ENCODE measurements at regions not wholly inside any gene's neighbourhood (a gene's known extent, or its start where the extent isn't known, plus 50 kb on each side); places are given as distances from the start of the nearest gene placed in this dataset.
"Not testable (repeated sequence)": the region's sequence is repeated elsewhere in the genome, so short reads cannot be mapped to it uniquely, and the experiment has no call there.

DNA sequence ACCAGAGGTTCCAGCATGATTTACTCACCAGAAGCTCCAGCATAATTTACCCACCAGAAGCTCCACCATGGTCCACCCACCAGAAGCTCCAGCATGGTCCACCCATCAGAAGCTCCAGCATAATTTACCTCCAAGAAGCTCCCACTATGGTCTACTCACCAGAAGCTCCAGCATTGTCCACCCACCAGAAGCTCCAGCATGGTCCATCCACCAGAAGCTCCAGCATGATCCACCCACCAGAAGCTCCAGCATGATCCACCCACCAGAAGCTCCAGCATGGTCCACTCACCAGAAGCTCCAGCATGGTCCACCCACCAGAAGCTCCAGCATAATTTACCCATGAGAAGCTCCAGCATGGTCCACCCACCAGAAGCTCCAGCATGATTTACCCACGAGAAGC lies 4490.7 kb upstream of the OR11H1 start:
- H3K4me3 ChIP-seq (replicated peaks in 1 of 3; ENCODE audit: low read depth in 2 of 3, low read length in 3 of 3); H3K27me3 Mint-ChIP-seq (ENCODE audit: low read depth in 3 of 3); H3K4me1 Mint-ChIP-seq; H3K9ac ChIP-seq (ENCODE audit: insufficient read depth, low read length, poor library complexity, severe bottlenecking); H2AFZ ChIP-seq (ENCODE audit: insufficient read depth, low read depth, low read length, poor library complexity, severe bottlenecking); H3K27me3 ChIP-seq (ENCODE audit: control insufficient read depth in 2 of 2, insufficient read depth in 2 of 2, low read length in 2 of 2); H4K20me1 ChIP-seq (ENCODE audit: insufficient read depth, low read length); H3K36me3 ChIP-seq (replicated peaks in 1 of 2; ENCODE audit: control insufficient read depth in 1 of 2, insufficient read depth in 2 of 2, low read length in 2 of 2); H3K4me2 ChIP-seq (replicated peaks; ENCODE audit: extremely low read depth, low read length, poor library complexity, severe bottlenecking); H3K4me3 Mint-ChIP-seq; H3K79me2 ChIP-seq (ENCODE audit: insufficient read depth, low read length); intact Hi-C loops (cut with micrococcal nuclease); H3K4me1 ChIP-seq (ENCODE audit: control insufficient read depth in 1 of 2, insufficient read depth in 2 of 2, low read length in 2 of 2); H3K27ac ChIP-seq (ENCODE audit: low read depth in 1 of 2, low read length in 2 of 2); H3K36me3 Mint-ChIP-seq; DNase-seq: not testable (repeated sequence)
- peaks cover 69 to 78% of the 10 kb centered on the region in 2 donors for H3K9me3 ChIP-seq (replicated peaks in 1 of 2; ENCODE audit: control insufficient read depth in 1 of 2, insufficient read depth in 1 of 2, low read length in 2 of 2)
- H3K9me3 Mint-ChIP-seq = peaks cover 27 to 97% (median 86%) of the 10 kb centered on the region in 7 donors
- WGBS (ENCODE audit: insufficient coverage) = 100% methylated on average over 1 of the region's 1 CpG
- peak overlapping the region in 1 of 7 donors; percentile 16 for H3K27ac Mint-ChIP-seq

DNA sequence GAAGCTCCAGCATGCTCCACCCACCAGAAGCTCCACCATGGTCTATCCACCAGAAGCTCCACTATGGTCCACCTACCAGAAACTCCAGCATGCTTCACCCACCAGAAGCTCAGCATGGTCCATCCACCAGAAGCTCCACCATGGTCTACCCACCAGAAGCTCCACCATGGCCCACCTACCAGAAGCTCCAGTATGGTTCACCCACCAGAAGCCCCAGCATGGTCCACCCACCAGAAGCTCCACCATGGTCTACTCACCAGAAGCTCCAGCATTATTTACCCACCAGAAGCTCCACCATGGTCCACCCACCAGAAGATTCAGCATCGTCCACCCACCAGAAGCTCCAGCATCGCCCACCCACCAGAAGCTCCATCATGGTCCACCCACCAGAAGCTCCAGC lies 4490.2 kb upstream of the OR11H1 start:
- H3K36me3 Mint-ChIP-seq; H4K20me1 ChIP-seq (ENCODE audit: insufficient read depth, low read length); H3K27me3 ChIP-seq (ENCODE audit: control insufficient read depth in 2 of 2, insufficient read depth in 2 of 2, low read length in 2 of 2); H3K4me1 ChIP-seq (ENCODE audit: control insufficient read depth in 1 of 2, insufficient read depth in 2 of 2, low read length in 2 of 2); H3K4me2 ChIP-seq (replicated peaks; ENCODE audit: extremely low read depth, low read length, poor library complexity, severe bottlenecking); H3K4me1 Mint-ChIP-seq; H2AFZ ChIP-seq (ENCODE audit: insufficient read depth, low read depth, low read length, poor library complexity, severe bottlenecking); H3K79me2 ChIP-seq (ENCODE audit: insufficient read depth, low read length); H3K9ac ChIP-seq (ENCODE audit: insufficient read depth, low read length, poor library complexity, severe bottlenecking); H3K27ac ChIP-seq (ENCODE audit: low read depth in 1 of 2, low read length in 2 of 2); DNase-seq; H3K27ac Mint-ChIP-seq; H3K4me3 Mint-ChIP-seq; H3K36me3 ChIP-seq (replicated peaks in 1 of 2; ENCODE audit: control insufficient read depth in 1 of 2, insufficient read depth in 2 of 2, low read length in 2 of 2); H3K27me3 Mint-ChIP-seq (ENCODE audit: low read depth in 3 of 3); intact Hi-C loops (cut with micrococcal nuclease): not testable (repeated sequence)
- Histone ChIP-seq H3K9me3 (replicated peaks in 1 of 2; ENCODE audit: control insufficient read depth in 1 of 2, insufficient read depth in 1 of 2, low read length in 2 of 2) (peaks cover 67 to 73% of the 10 kb centered on the region in 2 donors), H3K4me3 (replicated peaks in 1 of 3; ENCODE audit: low read depth in 2 of 3, low read length in 3 of 3) (peak overlapping the region in 1 of 3 experiments; percentile 0)
- no CpG with 5 or more reads among the region's 2 CpGs for WGBS (ENCODE audit: insufficient coverage)
- peaks cover 27 to 92% (median 82%) of the 10 kb centered on the region in 7 donors for H3K9me3 Mint-ChIP-seq

DNA sequence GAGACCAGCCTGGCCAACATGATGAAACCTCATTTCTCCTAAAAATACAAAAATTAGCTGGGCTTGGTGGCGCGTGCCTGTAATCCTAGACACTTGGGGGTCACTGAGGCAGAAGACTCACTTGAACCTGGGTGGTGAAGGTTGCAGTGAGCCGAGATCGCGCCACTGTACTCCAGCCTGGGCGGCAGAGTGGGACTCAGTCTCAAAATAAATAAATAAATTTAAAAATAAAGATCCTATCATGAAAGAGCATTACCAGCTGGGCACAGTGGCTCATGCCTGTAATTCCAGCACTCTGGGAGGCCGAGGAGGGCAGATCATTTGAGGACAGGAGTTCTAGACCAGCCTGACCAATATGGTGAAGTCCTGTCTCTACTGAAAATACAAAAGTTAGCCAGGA lies 4489.2 kb upstream of the OR11H1 start:
- H3K27ac Mint-ChIP-seq; H3K79me2 ChIP-seq (ENCODE audit: insufficient read depth, low read length); H3K4me1 Mint-ChIP-seq; H3K9ac ChIP-seq (ENCODE audit: insufficient read depth, low read length, poor library complexity, severe bottlenecking); intact Hi-C loops (cut with micrococcal nuclease); H3K27me3 ChIP-seq (ENCODE audit: control insufficient read depth in 2 of 2, insufficient read depth in 2 of 2, low read length in 2 of 2); H3K4me3 ChIP-seq (replicated peaks in 1 of 3; ENCODE audit: low read depth in 2 of 3, low read length in 3 of 3); H3K36me3 ChIP-seq (replicated peaks in 1 of 2; ENCODE audit: control insufficient read depth in 1 of 2, insufficient read depth in 2 of 2, low read length in 2 of 2); H3K27ac ChIP-seq (ENCODE audit: low read depth in 1 of 2, low read length in 2 of 2); H4K20me1 ChIP-seq (ENCODE audit: insufficient read depth, low read length); H3K4me2 ChIP-seq (replicated peaks; ENCODE audit: extremely low read depth, low read length, poor library complexity, severe bottlenecking); H2AFZ ChIP-seq (ENCODE audit: insufficient read depth, low read depth, low read length, poor library complexity, severe bottlenecking); H3K4me3 Mint-ChIP-seq; DNase-seq; H3K36me3 Mint-ChIP-seq; H3K4me1 ChIP-seq (ENCODE audit: control insufficient read depth in 1 of 2, insufficient read depth in 2 of 2, low read length in 2 of 2); H3K27me3 Mint-ChIP-seq (ENCODE audit: low read depth in 3 of 3): not testable (repeated sequence)
- H3K9me3 ChIP-seq (replicated peaks in 1 of 2; ENCODE audit: control insufficient read depth in 1 of 2, insufficient read depth in 1 of 2, low read length in 2 of 2) = peaks cover 66% of the 10 kb centered on the region in 2 donors
- WGBS (ENCODE audit: insufficient coverage) = 74% methylated on average over 3 of the region's 7 CpGs
- peaks cover 27 to 87% (median 76%) of the 10 kb centered on the region in 7 donors for H3K9me3 Mint-ChIP-seq

GRCh38 chr22:11041416-11041815 lies 4486.6 kb upstream of the OR11H1 start:
- H3K27me3 Mint-ChIP-seq (ENCODE audit: low read depth in 3 of 3); H3K9ac ChIP-seq (ENCODE audit: insufficient read depth, low read length, poor library complexity, severe bottlenecking); H3K4me1 ChIP-seq (ENCODE audit: control insufficient read depth in 1 of 2, insufficient read depth in 2 of 2, low read length in 2 of 2); H3K4me3 ChIP-seq (replicated peaks in 1 of 3; ENCODE audit: low read depth in 2 of 3, low read length in 3 of 3); intact Hi-C loops (cut with micrococcal nuclease); DNase-seq; H3K4me2 ChIP-seq (replicated peaks; ENCODE audit: extremely low read depth, low read length, poor library complexity, severe bottlenecking); H3K27ac ChIP-seq (ENCODE audit: low read depth in 1 of 2, low read length in 2 of 2); H3K27me3 ChIP-seq (ENCODE audit: control insufficient read depth in 2 of 2, insufficient read depth in 2 of 2, low read length in 2 of 2); H3K79me2 ChIP-seq (ENCODE audit: insufficient read depth, low read length); H3K4me1 Mint-ChIP-seq; H3K36me3 Mint-ChIP-seq; H3K36me3 ChIP-seq (replicated peaks in 1 of 2; ENCODE audit: control insufficient read depth in 1 of 2, insufficient read depth in 2 of 2, low read length in 2 of 2); H3K4me3 Mint-ChIP-seq; H2AFZ ChIP-seq (ENCODE audit: insufficient read depth, low read depth, low read length, poor library complexity, severe bottlenecking); H3K27ac Mint-ChIP-seq; H4K20me1 ChIP-seq (ENCODE audit: insufficient read depth, low read length): not testable (repeated sequence)
- 69% methylated on average over 9 of the region's 9 CpGs for WGBS (ENCODE audit: insufficient coverage)
- H3K9me3 ChIP-seq (replicated peaks in 1 of 2; ENCODE audit: control insufficient read depth in 1 of 2, insufficient read depth in 1 of 2, low read length in 2 of 2) = peaks cover 42 to 52% of the 10 kb centered on the region in 2 donors
- H3K9me3 Mint-ChIP-seq = peaks cover 18 to 61% (median 51%) of the 10 kb centered on the region in 7 donors

Measured in CD14-positive monocyte (primary cell).